ENCODE measurements at regions not wholly inside any gene's neighbourhood (a gene's known extent, or its start where the extent isn't known, plus 50 kb on each side); places are given as distances from the start of the nearest gene placed in this dataset.
A peak's percentile ranks its signal among the peaks of the same experiment; 100 is the strongest.

DNA sequence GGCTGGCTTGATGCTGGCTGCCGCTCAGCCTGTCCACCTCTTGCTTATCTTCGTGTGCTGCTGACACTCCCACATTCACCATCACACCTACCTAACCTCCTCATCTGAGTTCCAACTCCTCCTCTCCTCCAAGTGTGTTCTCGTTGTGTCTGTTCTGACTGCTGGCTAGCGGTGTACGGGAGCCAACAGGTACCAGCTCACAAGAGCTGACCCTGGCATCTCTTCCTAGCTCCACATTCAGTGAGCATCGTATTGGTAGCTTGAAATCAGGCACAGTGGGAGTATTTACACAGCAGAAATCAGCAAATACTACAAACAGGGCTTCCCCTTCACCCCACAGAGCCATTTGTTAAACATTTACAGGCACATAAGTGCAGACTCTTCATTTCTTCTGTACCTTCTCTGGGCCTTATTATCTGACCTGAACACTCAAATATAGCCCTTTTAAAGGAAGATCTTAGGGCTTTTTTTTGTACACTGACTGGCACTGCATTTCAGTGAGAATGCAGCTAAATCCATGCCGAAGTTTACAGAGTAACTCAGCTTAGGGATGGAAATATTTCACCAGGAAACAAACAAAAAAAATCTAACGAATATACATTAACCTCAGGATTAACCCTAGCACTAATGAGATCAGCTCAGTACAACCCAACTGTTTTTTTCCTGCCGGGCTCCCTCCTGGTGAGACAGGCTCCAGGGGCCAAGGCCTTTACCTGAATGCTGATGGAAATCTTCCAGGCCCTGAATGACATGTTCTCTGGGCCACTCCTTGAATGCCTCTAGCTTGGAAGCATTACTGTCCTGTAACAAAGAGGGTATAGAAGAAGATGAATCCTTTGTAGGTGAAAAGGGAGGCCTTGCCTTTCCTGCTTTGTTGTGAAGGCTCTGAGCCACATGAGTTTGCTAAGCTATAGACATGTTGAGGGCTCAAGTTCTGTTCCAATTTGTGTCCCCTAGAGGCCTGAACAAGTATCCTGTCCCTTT lies 150.5 kb upstream of the LPP start:
- Histone ChIP-seq H3K4me3 (ENCODE audit: low read depth, low read length, poor library complexity, severe bottlenecking) (no peak overlapping the region), H3K9me3 (ENCODE audit: low read length) (no peaks in the 10 kb centered on the region), H3K36me3 (ENCODE audit: insufficient read depth, low read length) (no peaks in the 10 kb centered on the region), H3K79me2 (ENCODE audit: insufficient read depth, low read depth, low read length) (no peaks in the 10 kb centered on the region), H3K27ac (ENCODE audit: low read depth, low read length, poor library complexity, severe bottlenecking) (no peak overlapping the region), H4K20me1 (ENCODE audit: insufficient read depth, low read length) (no peaks in the 10 kb centered on the region), H3K4me2 (ENCODE audit: low read length) (no peak overlapping the region), H3K9me2 (ENCODE audit: insufficient read depth, low read length) (no peaks in the 10 kb centered on the region), H3K4me1 (ENCODE audit: insufficient read depth, low read length, poor library complexity, severe bottlenecking) (peaks cover 69% of the 10 kb centered on the region), H2AFZ (ENCODE audit: low read length) (0 out of 2 replicates have a peak overlapping the region, but pooled peaks have one; percentile 4)
- no peak for DNase-seq (ENCODE audit: low spot score)
- TF ChIP-seq, protein P1, sequence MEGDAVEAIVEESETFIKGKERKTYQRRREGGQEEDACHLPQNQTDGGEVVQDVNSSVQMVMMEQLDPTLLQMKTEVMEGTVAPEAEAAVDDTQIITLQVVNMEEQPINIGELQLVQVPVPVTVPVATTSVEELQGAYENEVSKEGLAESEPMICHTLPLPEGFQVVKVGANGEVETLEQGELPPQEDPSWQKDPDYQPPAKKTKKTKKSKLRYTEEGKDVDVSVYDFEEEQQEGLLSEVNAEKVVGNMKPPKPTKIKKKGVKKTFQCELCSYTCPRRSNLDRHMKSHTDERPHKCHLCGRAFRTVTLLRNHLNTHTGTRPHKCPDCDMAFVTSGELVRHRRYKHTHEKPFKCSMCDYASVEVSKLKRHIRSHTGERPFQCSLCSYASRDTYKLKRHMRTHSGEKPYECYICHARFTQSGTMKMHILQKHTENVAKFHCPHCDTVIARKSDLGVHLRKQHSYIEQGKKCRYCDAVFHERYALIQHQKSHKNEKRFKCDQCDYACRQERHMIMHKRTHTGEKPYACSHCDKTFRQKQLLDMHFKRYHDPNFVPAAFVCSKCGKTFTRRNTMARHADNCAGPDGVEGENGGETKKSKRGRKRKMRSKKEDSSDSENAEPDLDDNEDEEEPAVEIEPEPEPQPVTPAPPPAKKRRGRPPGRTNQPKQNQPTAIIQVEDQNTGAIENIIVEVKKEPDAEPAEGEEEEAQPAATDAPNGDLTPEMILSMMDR (conservative IDR thresholded peaks at IDR 0.05; ENCODE audit: low read length) = no peak
- no peak for TF ChIP-seq EZH2phosphoT487 (IDR thresholded peaks at IDR 0.05; ENCODE audit: borderline replicate concordance, low read depth, low read length)
- POLR2A ChIA-PET = interaction anchor here (0.5 to 1.5 kb wide), 13 partner anchors 9 to 710 kb away, joined by 3 to 9 read pairs (median 3); no protein-coding TSS in a partner anchor
- intact Hi-C loops (cut with micrococcal nuclease; ENCODE audit: unreplicated experiment) = loop anchor here (5.0 kb wide), 1 partner anchor 149 kb away; the partner anchor contains the start of gene LPP
- CTCF ChIA-PET (ENCODE audit: unreplicated experiment) = no interaction called here
- no TSS peak for BruUV-seq (replicated peaks)

DNA sequence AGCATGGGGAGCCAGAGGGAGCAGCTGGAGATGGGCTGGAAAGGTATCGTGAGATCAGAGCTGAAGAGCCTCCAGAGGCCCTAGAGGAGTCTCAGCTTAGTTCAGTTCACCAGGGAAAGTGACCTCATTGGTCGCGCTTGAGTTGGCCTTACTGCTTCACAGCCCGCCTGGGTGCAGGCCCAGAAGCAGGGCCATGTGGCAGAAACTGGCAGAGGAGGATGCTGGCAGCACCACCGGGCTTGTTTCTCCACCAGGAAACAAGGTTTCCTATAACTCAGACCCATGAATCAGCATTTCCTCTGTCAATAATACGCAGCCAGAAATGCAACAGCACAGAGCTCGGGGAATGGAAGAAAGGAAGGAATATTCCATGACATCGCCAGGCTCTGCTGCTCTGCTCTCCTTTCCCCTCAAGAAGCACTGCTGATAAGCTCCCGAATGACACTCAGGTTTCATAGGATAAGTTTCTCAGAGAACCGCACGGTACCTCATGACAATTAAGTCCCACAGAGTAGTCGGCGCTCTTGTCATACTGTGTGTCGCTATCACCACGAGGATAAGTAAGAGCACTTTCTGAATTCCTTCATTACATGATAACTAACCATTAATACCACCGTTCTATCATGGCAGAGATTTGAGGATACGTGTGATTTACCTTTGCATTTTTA lies 147.1 kb upstream of the LPP start:
- H3K4me3 ChIP-seq (ENCODE audit: low read depth, low read length, poor library complexity, severe bottlenecking) = no peak overlapping the region
- H3K79me2 ChIP-seq (ENCODE audit: insufficient read depth, low read depth, low read length) = no peaks in the 10 kb centered on the region
- H2AFZ ChIP-seq (ENCODE audit: low read length) = peak overlapping the region; percentile 42
- no peak overlapping the region for H3K27ac ChIP-seq (ENCODE audit: low read depth, low read length, poor library complexity, severe bottlenecking)
- peak overlapping the region; percentile 31; the same call in 1 of the 2 replicates for H3K4me2 ChIP-seq (ENCODE audit: low read length)
- H3K9me3 ChIP-seq (ENCODE audit: low read length) = no peaks in the 10 kb centered on the region
- ChIA-PET CTCF (ENCODE audit: unreplicated experiment) (no interaction called here), POLR2A (interaction anchor here (0.6 to 1.6 kb wide), 6 partner anchors 11 to 234 kb away, joined by 3 to 5 read pairs (median 4); no protein-coding TSS in a partner anchor)
- H3K4me1 ChIP-seq (ENCODE audit: insufficient read depth, low read length, poor library complexity, severe bottlenecking) = peaks cover 38% of the 10 kb centered on the region
- intact Hi-C loops (cut with micrococcal nuclease; ENCODE audit: unreplicated experiment) = no loop called here
- H3K36me3 ChIP-seq (ENCODE audit: insufficient read depth, low read length) = no peaks in the 10 kb centered on the region; the same call in 1 of the 2 replicates
- no TSS peak for BruUV-seq (replicated peaks)
- DNase-seq (ENCODE audit: low spot score) = peak; percentile 60
- no peaks in the 10 kb centered on the region for H4K20me1 ChIP-seq (ENCODE audit: insufficient read depth, low read length)
- no peaks in the 10 kb centered on the region for H3K9me2 ChIP-seq (ENCODE audit: insufficient read depth, low read length)
- TF ChIP-seq, protein P1 (conservative IDR thresholded peaks at IDR 0.05; ENCODE audit: low read length) = no peak
- no peak for TF ChIP-seq EZH2phosphoT487 (IDR thresholded peaks at IDR 0.05; ENCODE audit: borderline replicate concordance, low read depth, low read length)
